Brain microvascular endothelial cell (primary cell): ENCODE measurements at regions not wholly inside any gene's neighbourhood (a gene's known extent, or its start where the extent isn't known, plus 50 kb on each side); places are given as distances from the start of the nearest gene placed in this dataset.

Experiments used
- DNase-seq: peaks from one replicate; pipeline ENCODE4 v3.0.0-alpha.2; 2020
- H3K27ac ChIP-seq: fragments of 250-450 bp; sonication (Bioruptor Pico); 2 replicates; pipeline ENCODE4 v1.5.1; 2020; ENCODE audit warnings: mild to moderate bottlenecking, moderate library complexity
- H3K27me3 ChIP-seq: fragments of 250-450 bp; sonication (Bioruptor Pico); replicated peaks from 2 replicates; pipeline ENCODE4 v1.5.1; 2020; ENCODE audit warnings: mild to moderate bottlenecking
- H3K36me3 ChIP-seq: fragments of 250-450 bp; sonication (Bioruptor Pico); replicated peaks from 2 replicates; pipeline ENCODE4 v1.5.1; 2020; ENCODE audit warnings: mild to moderate bottlenecking
- H3K4me3 ChIP-seq: 2 replicates; pipeline ENCODE4 v1.5.1; 2011; ENCODE audit warnings: low read depth, mild to moderate bottlenecking, control low read depth, low read length, moderate library complexity
- CTCF ChIP-seq: IDR thresholded peaks from 2 replicates; pipeline ENCODE4 v1.5.1; 2011; ENCODE audit warnings: low read depth, mild to moderate bottlenecking, moderate library complexity, low read length, control low read depth, inconsistent platforms; ENCODE audit errors: missing control alignments
- in situ Hi-C: cut with HindIII; loops from 2 replicates; pipeline ENCODE4 v1.10.0; 2017; ENCODE audit warnings: low sequenced_read_pairs, low pct_ligation_motif_present

DNA sequence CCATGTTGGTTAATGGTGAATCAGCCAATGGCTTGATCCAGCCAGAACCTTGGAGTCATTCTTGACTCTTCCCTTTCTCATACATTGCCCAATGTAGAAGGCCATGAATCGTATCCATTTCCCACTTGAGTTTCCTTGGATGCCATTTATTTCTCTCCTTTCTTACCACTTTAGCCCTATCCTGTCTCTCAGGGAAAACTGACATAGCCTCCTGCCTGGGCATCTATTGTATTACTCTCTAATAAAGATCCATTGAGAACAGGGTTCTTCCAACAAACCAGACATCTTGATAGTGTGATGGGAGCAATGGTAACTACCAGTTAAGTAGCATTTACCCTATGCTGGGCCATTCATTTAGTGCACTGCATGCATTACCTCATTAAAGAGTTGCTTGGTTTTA, 104.2 kb upstream of the CDH11 start:
- no peak for DNase-seq
- H3K36me3 ChIP-seq: no peaks in the 10 kb centered on the region
- H3K4me3 ChIP-seq: no peak overlapping the region
- TF ChIP-seq CTCF: no peak
- in situ Hi-C loops: no loop called here
- H3K27me3 ChIP-seq: no peaks in the 10 kb centered on the region
- H3K27ac ChIP-seq: no peak overlapping the region

DNA sequence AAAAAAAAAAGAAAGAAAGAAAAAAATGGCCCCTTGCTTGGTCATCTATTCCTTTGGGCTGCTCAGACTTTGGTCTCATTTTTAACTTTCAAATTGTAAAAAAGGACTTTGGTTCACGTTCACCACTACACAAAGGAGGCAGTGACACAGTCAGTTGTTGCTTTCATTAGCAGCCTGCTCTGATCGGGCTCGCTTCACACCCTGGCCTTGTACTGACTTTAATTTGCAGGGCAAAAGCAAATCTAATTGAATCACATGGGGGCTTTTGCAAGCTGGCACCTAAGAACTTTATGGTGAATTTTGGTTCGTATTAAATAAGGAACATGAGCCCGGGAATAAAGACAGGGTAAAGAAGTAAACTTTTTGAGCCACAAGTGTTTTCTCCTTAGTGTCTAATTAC, 103.6 kb upstream of the CDH11 start:
- Histone ChIP-seq H3K27me3 (no peaks in the 10 kb centered on the region), H3K27ac (no peak overlapping the region), H3K36me3 (no peaks in the 10 kb centered on the region), H3K4me3 (no peak overlapping the region)
- TF ChIP-seq CTCF: no peak
- in situ Hi-C loops: no loop called here
- DNase-seq: no peak

GRCh38 chr16:65224994-65225393, 103.1 kb upstream of the CDH11 start:
- DNase-seq: no peak
- no peak for TF ChIP-seq CTCF
- H3K36me3 ChIP-seq: no peaks in the 10 kb centered on the region
- in situ Hi-C loops: no loop called here
- no peak overlapping the region for H3K4me3 ChIP-seq
- H3K27ac ChIP-seq: no peak overlapping the region
- H3K27me3 ChIP-seq: no peaks in the 10 kb centered on the region

DNA sequence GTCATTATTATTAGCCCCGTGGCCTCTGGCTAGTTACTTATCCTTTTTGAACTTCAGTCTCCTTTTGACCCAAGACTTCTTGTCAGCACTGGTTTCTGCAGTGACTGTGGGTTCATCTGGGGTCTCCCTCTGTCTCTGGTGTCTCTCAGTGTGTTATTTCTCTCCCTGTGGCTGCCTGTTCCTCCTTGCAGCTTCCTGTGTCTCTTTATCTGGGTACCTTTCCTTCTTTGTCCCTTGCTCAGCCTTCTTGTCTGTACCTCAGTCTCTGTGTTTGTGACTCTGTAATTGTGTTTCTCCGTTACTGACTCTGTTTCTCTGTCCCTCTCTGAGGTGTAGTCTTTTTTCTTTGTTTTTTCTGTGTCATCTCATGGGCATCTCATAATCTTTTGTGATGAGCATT, 102.6 kb upstream of the CDH11 start:
- Histone ChIP-seq H3K27ac (no peak overlapping the region), H3K27me3 (no peaks in the 10 kb centered on the region), H3K4me3 (no peak overlapping the region), H3K36me3 (no peaks in the 10 kb centered on the region)
- no peak for DNase-seq
- no peak for TF ChIP-seq CTCF
- in situ Hi-C loops: no loop called here

DNA sequence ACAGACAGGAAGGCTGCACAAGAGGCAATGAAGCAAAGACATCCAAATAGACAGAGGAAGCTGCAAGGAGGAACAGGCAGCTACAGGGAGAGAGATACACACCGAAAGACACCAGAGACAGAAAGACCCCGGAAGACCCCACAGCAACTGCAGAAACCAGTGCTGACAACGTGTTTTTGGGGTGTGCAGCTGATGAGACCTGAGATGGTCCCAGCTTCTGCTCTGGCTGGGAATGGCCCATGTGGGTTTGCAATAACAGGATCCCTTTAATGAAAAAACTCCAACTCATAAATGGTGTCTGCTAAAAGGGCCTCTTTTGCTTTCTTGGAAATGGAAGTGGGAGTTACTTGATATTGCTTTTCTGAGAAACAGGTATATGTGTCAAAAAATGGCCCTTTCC, 101.5 kb upstream of the CDH11 start:
- TF ChIP-seq CTCF: no peak
- no peak for DNase-seq
- H3K36me3 ChIP-seq: no peaks in the 10 kb centered on the region
- H3K27ac ChIP-seq: no peak overlapping the region
- in situ Hi-C loops: no loop called here
- no peaks in the 10 kb centered on the region for H3K27me3 ChIP-seq
- no peak overlapping the region for H3K4me3 ChIP-seq

GRCh38 chr16:65222536-65222935, 100.7 kb upstream of the CDH11 start:
- Histone ChIP-seq H3K27ac (no peak overlapping the region), H3K4me3 (no peak overlapping the region), H3K27me3 (no peaks in the 10 kb centered on the region), H3K36me3 (no peaks in the 10 kb centered on the region)
- no peak for DNase-seq
- in situ Hi-C loops: no loop called here
- TF ChIP-seq CTCF: no peak
